ENCODE measurements at regions not wholly inside any gene's neighbourhood (a gene's known extent, or its start where the extent isn't known, plus 50 kb on each side); places are given as distances from the start of the nearest gene placed in this dataset.
"Not testable (repeated sequence)": the region's sequence is repeated elsewhere in the genome, so short reads cannot be mapped to it uniquely, and the experiment has no call there.

DNA sequence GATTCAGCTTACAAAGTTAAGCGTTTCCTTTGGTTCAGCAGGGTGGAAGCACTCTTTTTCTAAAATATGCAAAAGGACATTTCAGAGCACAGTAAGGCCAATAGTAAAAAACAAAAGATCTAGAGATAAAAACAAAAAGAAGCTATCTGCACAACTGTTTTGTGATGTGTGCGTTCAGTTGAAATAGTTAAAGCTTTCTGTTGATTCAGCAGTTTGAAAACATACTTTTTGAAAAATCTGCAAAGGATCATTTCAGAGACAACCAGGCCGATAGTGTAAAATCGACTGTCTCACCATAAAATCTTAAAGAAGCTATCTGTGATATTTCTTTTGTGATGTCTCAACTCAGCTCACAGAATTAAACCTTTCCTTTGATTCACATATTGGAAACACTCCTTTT is 300.0 kb upstream of the ALG10B start:
- no peak overlapping the region for H3K4me3 Mint-ChIP-seq
- H3K36me3 Mint-ChIP-seq: no peaks in the 10 kb centered on the region
- no peaks in the 10 kb centered on the region for H3K4me1 Mint-ChIP-seq
- no peaks in the 10 kb centered on the region for H3K27me3 Mint-ChIP-seq
- H3K27ac Mint-ChIP-seq: no peak overlapping the region
- H3K9me3 Mint-ChIP-seq: no peaks in the 10 kb centered on the region

GRCh38 chr12:38025916-38026315 is 290.7 kb upstream of the ALG10B start:
- Mint-ChIP-seq H3K27me3 (no peaks in the 10 kb centered on the region), H3K4me1 (no peaks in the 10 kb centered on the region), H3K36me3 (no peaks in the 10 kb centered on the region), H3K27ac (no peak overlapping the region), H3K4me3 (no peak overlapping the region), H3K9me3 (peaks cover 3% of the 10 kb centered on the region)

DNA sequence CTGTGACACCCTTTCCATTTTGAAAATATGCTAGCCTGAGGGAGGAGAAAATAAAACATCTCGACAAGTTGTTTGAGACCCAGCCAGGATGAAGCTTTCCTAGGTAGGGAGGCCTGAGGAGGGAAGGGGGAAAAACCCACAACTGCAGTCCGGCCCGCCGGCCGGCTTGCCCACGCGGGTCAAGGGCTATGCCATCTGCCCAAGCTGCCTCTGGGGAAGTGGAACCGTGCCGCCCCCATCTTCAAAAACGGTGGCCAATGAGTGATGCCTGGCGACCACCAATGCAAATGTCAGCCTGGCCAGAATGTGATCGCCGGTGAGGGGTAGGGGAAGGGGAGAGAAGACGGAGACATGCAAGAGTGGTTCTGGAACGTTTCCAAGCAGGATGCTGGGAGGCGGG is 263.5 kb upstream of the ALG10B start:
- no peaks in the 10 kb centered on the region for H3K27me3 Mint-ChIP-seq
- H3K9me3 Mint-ChIP-seq: peaks cover 11% of the 10 kb centered on the region
- H3K36me3 Mint-ChIP-seq: peaks cover 4% of the 10 kb centered on the region
- H3K4me1 Mint-ChIP-seq: no peaks in the 10 kb centered on the region
- H3K27ac Mint-ChIP-seq: no peak overlapping the region
- no peak overlapping the region for H3K4me3 Mint-ChIP-seq

- Mint-ChIP-seq H3K4me3 (no peak overlapping the region), H3K27ac (no peak overlapping the region), H3K9me3 (peaks cover 11% of the 10 kb centered on the region), H3K27me3 (no peaks in the 10 kb centered on the region), H3K4me1 (no peaks in the 10 kb centered on the region), H3K36me3 (peaks cover 4% of the 10 kb centered on the region)
These were observed 262.7 kb upstream of the ALG10B start for GRCh38 chr12:38053655-38054464.

DNA sequence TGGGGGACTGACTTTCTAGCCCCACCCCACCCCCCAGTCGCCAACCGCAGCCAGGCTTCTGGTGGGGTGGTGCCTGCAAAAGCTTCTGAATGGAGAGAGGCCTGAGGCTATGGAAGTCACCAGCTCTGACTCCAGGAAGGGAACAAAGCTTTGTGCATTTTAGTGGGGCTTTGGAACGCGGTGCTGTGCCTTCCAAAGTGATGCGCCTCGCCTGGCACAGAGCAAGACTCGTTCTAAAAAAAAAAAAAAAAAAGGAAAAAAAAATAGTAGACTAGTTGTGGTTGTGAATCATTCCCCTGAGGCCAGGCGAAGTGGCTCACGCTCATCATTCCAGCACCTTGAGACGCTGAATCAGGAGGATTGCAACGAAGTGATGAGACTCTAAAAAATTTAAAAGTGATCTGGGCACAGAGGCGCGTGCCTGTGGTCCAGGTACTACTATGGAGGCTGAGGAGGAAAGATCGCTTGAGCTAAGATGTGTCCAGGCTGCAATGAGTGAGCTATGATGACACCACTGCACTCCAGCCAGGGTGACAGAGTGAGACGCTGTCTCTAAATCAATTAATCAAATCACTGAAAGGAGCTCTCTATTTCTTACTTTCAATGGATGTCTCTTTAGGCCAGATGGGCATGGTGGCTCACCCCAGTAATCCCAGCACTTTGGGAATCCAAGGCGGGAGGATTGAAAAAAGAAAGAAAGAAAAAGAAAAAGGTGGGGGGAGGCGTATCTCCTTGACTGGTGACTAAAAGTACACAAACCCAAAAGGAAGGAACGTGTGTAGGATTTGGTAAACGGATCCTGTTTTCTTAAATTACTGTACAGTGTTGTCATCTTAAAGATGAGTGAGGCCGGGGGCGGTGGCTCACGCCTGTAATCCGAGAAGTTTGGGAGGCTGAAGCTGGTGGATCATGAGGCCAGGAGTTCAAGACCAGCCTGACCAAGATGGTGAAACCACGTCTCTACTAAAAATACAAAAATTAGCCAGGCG is 259.6 kb upstream of the ALG10B start:
- no peaks in the 10 kb centered on the region for H3K27me3 Mint-ChIP-seq
- H3K27ac Mint-ChIP-seq: no peak overlapping the region
- peaks cover 4% of the 10 kb centered on the region for H3K36me3 Mint-ChIP-seq
- H3K4me3 Mint-ChIP-seq: no peak overlapping the region
- H3K9me3 Mint-ChIP-seq: peaks cover 11% of the 10 kb centered on the region
- no peaks in the 10 kb centered on the region for H3K4me1 Mint-ChIP-seq

DNA sequence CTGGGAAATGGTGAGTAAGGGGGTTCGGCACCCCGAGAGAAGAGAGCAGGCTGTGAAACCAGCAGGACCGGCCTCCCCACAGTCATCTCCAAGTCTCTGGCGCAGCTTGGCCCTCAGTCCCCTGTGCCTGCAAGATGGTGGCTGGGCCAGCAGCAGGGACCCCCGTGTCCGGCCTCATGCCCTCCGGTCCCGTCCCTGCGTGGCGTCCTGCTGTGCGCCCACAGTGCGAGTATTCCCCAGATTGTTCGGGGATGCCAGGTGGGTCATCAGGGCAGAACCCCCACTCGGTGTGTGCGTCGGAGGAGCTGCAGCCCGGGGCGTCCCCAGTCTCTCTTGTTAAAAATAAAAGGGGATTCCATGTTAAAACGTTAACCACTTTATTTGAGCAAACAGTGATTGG is 216.9 kb upstream of the ALG10B start:
- Mint-ChIP-seq H3K36me3 (no peaks in the 10 kb centered on the region), H3K9me3 (no peaks in the 10 kb centered on the region), H3K27me3 (no peaks in the 10 kb centered on the region), H3K27ac (no peak overlapping the region), H3K4me3 (no peak overlapping the region), H3K4me1 (no peaks in the 10 kb centered on the region)

DNA sequence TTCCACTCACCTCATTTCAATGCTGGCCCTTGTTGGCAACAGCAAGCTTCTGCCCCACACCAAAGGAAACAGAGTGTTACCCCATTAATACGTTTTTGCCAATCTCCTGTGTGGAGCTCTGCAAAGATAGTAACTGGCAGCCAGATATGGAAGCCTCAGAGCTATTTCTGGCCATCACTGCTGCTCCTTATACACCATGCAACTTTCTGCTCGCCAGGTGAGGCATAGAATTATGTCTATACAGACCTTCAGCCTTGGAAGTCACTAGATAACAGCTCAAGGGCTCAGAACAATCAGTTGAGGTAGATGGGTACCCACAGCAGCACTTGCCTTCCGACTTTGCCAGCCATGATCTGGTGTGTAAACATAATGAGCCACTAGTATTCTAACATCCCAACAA is 214.8 kb upstream of the ALG10B start:
- Mint-ChIP-seq H3K36me3 (no peaks in the 10 kb centered on the region), H3K9me3 (no peaks in the 10 kb centered on the region), H3K27ac (no peak overlapping the region), H3K27me3 (no peaks in the 10 kb centered on the region), H3K4me3 (no peak overlapping the region), H3K4me1 (no peaks in the 10 kb centered on the region)

DNA sequence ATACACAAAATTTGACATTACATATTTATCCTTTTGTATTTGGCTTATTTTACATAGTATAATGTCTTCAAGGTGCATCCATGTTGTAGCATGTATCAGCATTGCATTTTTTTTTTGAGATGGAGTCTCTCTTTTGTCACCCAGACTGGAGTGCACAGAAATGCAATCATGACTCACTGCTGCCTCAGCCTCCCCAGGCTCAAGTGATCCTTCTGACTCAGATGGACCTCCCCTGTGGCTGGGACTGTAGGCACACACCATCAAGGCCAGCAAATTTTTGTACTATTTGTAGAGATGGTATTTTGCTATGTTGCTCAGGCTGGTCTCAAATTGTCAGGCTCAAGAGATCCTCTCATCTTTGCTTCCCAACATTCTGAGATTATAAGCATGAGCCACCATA is 214.4 kb upstream of the ALG10B start:
- H3K27ac Mint-ChIP-seq: no peak overlapping the region
- no peaks in the 10 kb centered on the region for H3K9me3 Mint-ChIP-seq
- no peak overlapping the region for H3K4me3 Mint-ChIP-seq
- H3K36me3 Mint-ChIP-seq: no peaks in the 10 kb centered on the region
- H3K27me3 Mint-ChIP-seq: no peaks in the 10 kb centered on the region
- H3K4me1 Mint-ChIP-seq: no peaks in the 10 kb centered on the region

- Mint-ChIP-seq H3K27me3 (no peaks in the 10 kb centered on the region), H3K9me3 (no peaks in the 10 kb centered on the region), H3K4me1 (no peaks in the 10 kb centered on the region), H3K36me3 (no peaks in the 10 kb centered on the region), H3K27ac (no peak overlapping the region), H3K4me3 (no peak overlapping the region)
These were observed 206.4 kb upstream of the ALG10B start for GRCh38 chr12:38110026-38110699.

DNA sequence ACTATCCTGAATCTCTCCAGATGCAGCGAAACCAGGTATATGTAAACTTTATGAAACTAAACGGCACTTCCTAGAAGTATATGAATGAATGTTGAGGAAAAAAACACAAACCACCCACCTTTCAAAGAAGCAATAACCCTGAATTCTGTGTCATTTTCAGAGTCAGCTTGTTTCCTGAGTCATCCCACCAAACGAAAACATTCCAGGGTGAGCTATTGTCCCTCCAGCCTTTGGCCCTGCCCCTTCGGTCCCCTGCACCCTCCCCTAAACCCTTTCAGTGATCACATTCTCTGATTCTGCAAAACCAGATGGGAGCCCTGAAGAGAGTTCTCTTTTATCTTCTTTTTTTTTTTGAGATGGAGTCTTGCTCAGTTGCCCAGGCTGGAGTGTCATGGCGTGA is 202.6 kb upstream of the ALG10B start:
- Mint-ChIP-seq H3K27ac (no peak overlapping the region), H3K36me3 (no peaks in the 10 kb centered on the region), H3K9me3 (no peaks in the 10 kb centered on the region), H3K27me3 (no peaks in the 10 kb centered on the region), H3K4me1 (no peaks in the 10 kb centered on the region), H3K4me3 (no peak overlapping the region)

GRCh38 chr12:38116968-38117367 is 199.6 kb upstream of the ALG10B start:
- Mint-ChIP-seq H3K9me3 (no peaks in the 10 kb centered on the region), H3K27ac (no peak overlapping the region), H3K4me3 (no peak overlapping the region), H3K27me3 (no peaks in the 10 kb centered on the region), H3K4me1 (no peaks in the 10 kb centered on the region), H3K36me3 (no peaks in the 10 kb centered on the region)

DNA sequence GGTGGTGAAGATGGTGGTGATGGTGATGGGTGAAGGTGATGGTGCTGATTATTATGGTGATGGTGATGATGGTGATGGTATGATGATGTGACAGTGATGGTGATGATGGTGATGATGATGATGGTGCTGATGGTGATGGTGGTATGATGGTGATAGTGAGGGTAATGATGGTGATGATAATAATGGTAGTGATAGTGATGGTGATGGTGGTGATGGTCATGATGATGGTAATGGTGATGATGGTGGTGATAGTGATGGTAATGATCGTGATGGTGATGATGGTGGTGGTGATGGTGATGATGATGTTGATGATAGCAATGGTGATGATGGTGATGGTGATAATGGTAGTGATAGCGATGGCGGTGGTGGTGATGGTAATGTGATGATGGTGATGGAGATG is 197.9 kb upstream of the ALG10B start:
- Mint-ChIP-seq H3K27me3 (peaks cover 2% of the 10 kb centered on the region), H3K36me3 (no peaks in the 10 kb centered on the region), H3K4me3 (no peak overlapping the region), H3K9me3 (no peaks in the 10 kb centered on the region), H3K27ac (no peak overlapping the region), H3K4me1 (no peaks in the 10 kb centered on the region)

GRCh38 chr12:38120438-38120837 is 196.1 kb upstream of the ALG10B start:
- Mint-ChIP-seq H3K4me3 (no peak overlapping the region), H3K27ac (no peak overlapping the region), H3K36me3 (no peaks in the 10 kb centered on the region), H3K9me3 (peaks cover 4% of the 10 kb centered on the region), H3K27me3 (peaks cover 2% of the 10 kb centered on the region), H3K4me1 (no peaks in the 10 kb centered on the region)

GRCh38 chr12:38123028-38123427 is 193.5 kb upstream of the ALG10B start:
- not testable (repeated sequence) for H3K4me3 Mint-ChIP-seq, H3K9me3 Mint-ChIP-seq, H3K27me3 Mint-ChIP-seq, H3K27ac Mint-ChIP-seq, H3K36me3 Mint-ChIP-seq, H3K4me1 Mint-ChIP-seq

DNA sequence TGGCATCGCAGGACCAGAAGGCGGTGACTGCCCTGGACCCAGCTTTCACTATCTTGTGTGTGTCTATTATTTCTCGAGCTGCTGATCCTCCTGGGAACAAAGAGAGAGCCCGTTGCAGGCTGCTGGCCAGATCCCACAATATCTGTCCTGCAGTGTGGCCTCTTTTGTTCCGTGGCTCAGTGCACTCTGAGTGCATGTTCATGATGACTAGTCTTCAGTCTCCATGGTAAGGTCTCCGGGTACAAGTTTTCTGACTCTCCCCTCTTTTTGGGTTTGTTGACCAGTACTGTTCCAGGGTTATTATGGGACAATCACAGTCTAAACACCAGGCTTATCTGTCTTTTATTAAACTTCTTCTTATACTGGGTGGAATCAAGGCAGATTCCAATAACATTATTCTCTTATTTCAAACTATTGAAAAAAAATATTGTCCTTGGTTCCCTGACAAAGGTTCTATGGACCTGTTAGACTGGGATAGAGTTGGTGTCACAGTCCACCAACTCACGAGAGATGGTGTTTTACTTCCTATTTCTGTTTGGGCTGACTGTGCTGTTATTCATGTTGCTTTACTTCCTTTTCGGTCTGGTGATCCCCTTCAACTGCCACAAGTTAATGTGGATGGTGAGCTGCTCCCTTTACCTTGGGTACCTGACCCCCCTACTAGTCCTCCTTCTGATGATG is 192.9 kb upstream of the ALG10B start:
- Mint-ChIP-seq H3K36me3 (no peaks in the 10 kb centered on the region), H3K27ac (no peak overlapping the region), H3K4me1 (no peaks in the 10 kb centered on the region), H3K27me3 (peaks cover 6% of the 10 kb centered on the region), H3K4me3 (no peak overlapping the region), H3K9me3 (peaks cover 4% of the 10 kb centered on the region)
